HG03108 (cell line): ENCODE measurements at regions not wholly inside any gene's neighbourhood (a gene's known extent, or its start where the extent isn't known, plus 50 kb on each side); places are given as distances from the start of the nearest gene placed in this dataset.

Source experiments
- ATAC-seq: cut with Tn5 transposase; IDR thresholded peaks from one replicate; pipeline ENCODE4 v1.9.1; 2021; ENCODE audit warnings: moderate library complexity; ENCODE audit not compliant: unreplicated experiment

GRCh38 chr9:115643948-115644727, 509.5 kb upstream of the PAPPA start:
- ATAC-seq, result no peak

- no peak for ATAC-seq
Observed at GRCh38 chr9:115649991-115650472, 503.6 kb upstream of the PAPPA start.

GRCh38 chr9:115650768-115651167, 502.8 kb upstream of the PAPPA start:
- ATAC-seq, result no peak

GRCh38 chr9:115651461-115651860, 502.1 kb upstream of the PAPPA start:
- no peak for ATAC-seq

GRCh38 chr9:115653171-115653606, 500.4 kb upstream of the PAPPA start:
- ATAC-seq, result no peak

GRCh38 chr9:115657695-115658094, 495.9 kb upstream of the PAPPA start:
- ATAC-seq, result no peak

- no peak for ATAC-seq
Observed at GRCh38 chr9:115665519-115665918, 488.1 kb upstream of the PAPPA start.

- no peak for ATAC-seq
Observed at GRCh38 chr9:115668521-115668920, 485.1 kb upstream of the PAPPA start.

- ATAC-seq, result no peak
Observed at GRCh38 chr9:115671236-115671962, 482.2 kb upstream of the PAPPA start.

GRCh38 chr9:115671963-115672305, 481.7 kb upstream of the PAPPA start:
- ATAC-seq, result no peak

- no peak for ATAC-seq
Observed at GRCh38 chr9:115672477-115673316, 480.9 kb upstream of the PAPPA start.

GRCh38 chr9:115673599-115673998, 480.0 kb upstream of the PAPPA start:
- no peak for ATAC-seq

GRCh38 chr9:115674091-115674490, 479.5 kb upstream of the PAPPA start:
- ATAC-seq, result no peak

- ATAC-seq, result no peak
Observed at GRCh38 chr9:115675834-115676233, 477.8 kb upstream of the PAPPA start.

GRCh38 chr9:115680231-115680630, 473.4 kb upstream of the PAPPA start:
- ATAC-seq, result no peak

GRCh38 chr9:115681585-115681984, 472.0 kb upstream of the PAPPA start:
- ATAC-seq, result no peak

GRCh38 chr9:115686069-115686468, 467.5 kb upstream of the PAPPA start:
- no peak for ATAC-seq

- ATAC-seq, result no peak
Observed at GRCh38 chr9:115687356-115687755, 466.2 kb upstream of the PAPPA start.

GRCh38 chr9:115689331-115689730, 464.3 kb upstream of the PAPPA start:
- no peak for ATAC-seq

GRCh38 chr9:115690786-115691496, 462.6 kb upstream of the PAPPA start:
- ATAC-seq, result no peak

GRCh38 chr9:115691693-115692092, 461.9 kb upstream of the PAPPA start:
- no peak for ATAC-seq
